Panc1 (cell line): ENCODE measurements at regions not wholly inside any gene's neighbourhood (a gene's known extent, or its start where the extent isn't known, plus 50 kb on each side); places are given as distances from the start of the nearest gene placed in this dataset.

Experiments
- ATAC-seq: fragments of 200-7000 bp; cut with Tn5 transposase; 2 replicates; pipeline ENCODE4 v1.9.1; 2020; ENCODE audit warnings: mild to moderate bottlenecking, moderate library complexity
- BruUV-seq: library from RNA; stranded (reverse); fragments of 400-500 nt; replicated peaks from 2 replicates; lab custom pipeline; 2021; lab: Mats Ljungman, UMichigan
- CTCF ChIA-PET: fragments of 300-600 bp; sonication (Branson Sonifier 250); formaldehyde crosslinking; loops from one replicate; lab custom pipeline; 2022; ENCODE audit warnings: antibody characterized with exemption; lab: Charles Lee
- POLR2A ChIA-PET: fragments of 300-600 bp; sonication (Branson Sonifier 250); formaldehyde crosslinking; loops from one replicate; lab custom pipeline; 2022; ENCODE audit warnings: antibody characterized with exemption; lab: Charles Lee
- DNase-seq: peaks from one replicate; pipeline ENCODE4 v3.0.0-alpha.2; 2010; ENCODE audit warnings: low read depth, low spot score
- H3K27ac ChIP-seq: 2 replicates; pipeline ENCODE4 v1.5.1; 2011; ENCODE audit warnings: mild to moderate bottlenecking, low read length, inconsistent platforms
- H3K27me3 ChIP-seq: fragments of 200-500 bp; sonication (Bioruptor generic); 2 replicates; pipeline ENCODE4 v1.6.0; 2014; ENCODE audit warnings: low read length, inconsistent platforms; ENCODE audit not compliant: control insufficient read depth, insufficient read depth
- H3K36me3 ChIP-seq: fragments of 200-500 bp; sonication (Bioruptor generic); 2 replicates; pipeline ENCODE4 v1.5.1; 2014; ENCODE audit warnings: inconsistent platforms, mild to moderate bottlenecking, low read length, moderate library complexity; ENCODE audit not compliant: control insufficient read depth, insufficient read depth
- H3K4me1 ChIP-seq: 2 replicates; pipeline ENCODE4 v1.5.1; 2011; ENCODE audit warnings: inconsistent platforms, mild to moderate bottlenecking, low read length, moderate library complexity; ENCODE audit not compliant: control insufficient read depth, insufficient read depth
- H3K4me3 ChIP-seq, 2 experiments: 2 replicates each; pipeline ENCODE4 v1.5.1; 2011 to 2012; ENCODE audit warnings: low read depth in 2 of 2, low read length in 2 of 2, mild to moderate bottlenecking in 2 of 2, inconsistent platforms in 1 of 2, moderate library complexity in 1 of 2
- H3K9me3 ChIP-seq: fragments of 200-500 bp; sonication (Bioruptor generic); 2 replicates; pipeline ENCODE4 v1.5.1; 2014; ENCODE audit warnings: low read depth, mild to moderate bottlenecking, inconsistent platforms, low read length, moderate library complexity; ENCODE audit not compliant: control insufficient read depth, insufficient read depth
- CTCF ChIP-seq: fragments of 450-650 bp; IDR thresholded peaks from 2 replicates; pipeline ENCODE4 v1.5.1; 2017; ENCODE audit warnings: mild to moderate bottlenecking
- POLR2AphosphoS5 ChIP-seq: IDR thresholded peaks from 2 replicates; pipeline ENCODE4 v1.6.1; 2012; ENCODE audit warnings: mild to moderate bottlenecking, low read depth, low read length, moderate library complexity
- REST ChIP-seq, 2 experiments: IDR thresholded peaks; 2 replicates each; pipeline ENCODE4 v1.6.1; 2011 to 2012; ENCODE audit warnings: low read depth in 2 of 2, control low read depth in 1 of 2, low read length in 1 of 2, mild to moderate bottlenecking in 1 of 2, moderate library complexity in 1 of 2; ENCODE audit not compliant: insufficient read depth in 1 of 2
- SIN3A ChIP-seq: IDR thresholded peaks from 2 replicates; pipeline ENCODE4 v1.6.1; 2012; ENCODE audit warnings: low read depth, mild to moderate bottlenecking, low read length, moderate library complexity, borderline replicate concordance; ENCODE audit not compliant: insufficient read depth
- TCF7L2 ChIP-seq: IDR thresholded peaks from 2 replicates; pipeline ENCODE4 v1.6.1; 2011; ENCODE audit warnings: mild to moderate bottlenecking, low read depth, low read length, inconsistent platforms
- in situ Hi-C: cut with HindIII; loops from 2 replicates; pipeline ENCODE4 v1.10.0; 2016; ENCODE audit warnings: low sequenced_read_pairs, low pct_unique_long_range_greater_than_20kb
- intact Hi-C: fragments of 100-400 bp; cut with micrococcal nuclease; formaldehyde crosslinking; loops from one replicate; pipeline ENCODE4 v1.10.0; 2022; ENCODE audit not compliant: unreplicated experiment

GRCh38 chrX:124940531-124940930 lies 379.1 kb upstream of the TEX13C start:
- Histone ChIP-seq H3K27me3 (no peaks in the 10 kb centered on the region), H3K27ac (no peak overlapping the region), H3K4me1 (no peaks in the 10 kb centered on the region), H3K4me3 (no peak overlapping the region), H3K9me3 (no peaks in the 10 kb centered on the region), H3K36me3 (no peaks in the 10 kb centered on the region)
- no TSS peak for BruUV-seq
- no peak for DNase-seq
- ChIA-PET POLR2A (no interaction called here), CTCF (no interaction called here)
- intact Hi-C loops (no loop called here), in situ Hi-C loops (no loop called here)
- TF ChIP-seq REST (IDR thresholded peaks at IDR 0.05; ENCODE audit: insufficient read depth in 1 of 2, low read depth in 2 of 2, low read length in 1 of 2) (no peak), SIN3A (no peak), POLR2AphosphoS5 (no peak), CTCF (no peak), TCF7L2 (no peak)
- no peak for ATAC-seq

GRCh38 chrX:124954402-124954801 lies 365.3 kb upstream of the TEX13C start:
- no peak overlapping the region for H3K27ac ChIP-seq
- no peaks in the 10 kb centered on the region for H3K27me3 ChIP-seq
- no peaks in the 10 kb centered on the region for H3K4me1 ChIP-seq
- no peaks in the 10 kb centered on the region for H3K9me3 ChIP-seq
- intact Hi-C loops (no loop called here), in situ Hi-C loops (no loop called here)
- BruUV-seq, result no TSS peak
- no peak for DNase-seq
- H3K36me3 ChIP-seq, result no peaks in the 10 kb centered on the region
- no peak overlapping the region for H3K4me3 ChIP-seq
- ChIA-PET POLR2A (no interaction called here), CTCF (no interaction called here)
- TF ChIP-seq POLR2AphosphoS5 (no peak), REST (IDR thresholded peaks at IDR 0.05; ENCODE audit: insufficient read depth in 1 of 2, low read depth in 2 of 2, low read length in 1 of 2) (no peak), TCF7L2 (no peak), SIN3A (no peak), CTCF (no peak)
- no peak for ATAC-seq
